Bronchial epithelial cell (primary cell): ENCODE measurements at regions not wholly inside any gene's neighbourhood (a gene's known extent, or its start where the extent isn't known, plus 50 kb on each side); places are given as distances from the start of the nearest gene placed in this dataset.

Source experiments
- DNase-seq: peaks from one replicate; pipeline ENCODE4 v3.0.0-alpha.2; 2010; ENCODE audit warnings: low read depth
- FAIRE-seq: peaks from 2 replicates; lab custom pipeline; 2011; peaks lifted over from hg19 to GRCh38; lab: Jason Lieb, UNC
- H3K27me3 ChIP-seq: 2 replicates; pipeline ENCODE4 v1.5.1; 2011; ENCODE audit warnings: low read length; ENCODE audit not compliant: control insufficient read depth, insufficient read depth
- H3K36me3 ChIP-seq: 2 replicates; pipeline ENCODE4 v1.5.1; 2011; ENCODE audit warnings: low read length; ENCODE audit not compliant: control insufficient read depth, insufficient read depth
- H3K4me3 ChIP-seq: 2 replicates; pipeline ENCODE4 v1.5.1; 2011; ENCODE audit warnings: mild to moderate bottlenecking, low read depth, low read length, control low read depth
- CTCF ChIP-seq: IDR thresholded peaks from 2 replicates; pipeline ENCODE4 v1.5.1; 2011; ENCODE audit warnings: mild to moderate bottlenecking, moderate library complexity, low read length, control low read depth, inconsistent platforms; ENCODE audit not compliant: insufficient read depth, severe bottlenecking

- H3K27me3 ChIP-seq, result no peaks in the 10 kb centered on the region
- no peak for DNase-seq
- no peaks in the 10 kb centered on the region for H3K36me3 ChIP-seq
- no peak overlapping the region for H3K4me3 ChIP-seq
- no peak for FAIRE-seq
- no peak for TF ChIP-seq CTCF
These were observed 983.1 kb downstream of the TLE4 start for GRCh38 chr9:80554856-80555255.

- FAIRE-seq (no peak), DNase-seq (no peak)
- Histone ChIP-seq H3K36me3 (no peaks in the 10 kb centered on the region), H3K27me3 (no peaks in the 10 kb centered on the region), H3K4me3 (no peak overlapping the region)
- TF ChIP-seq CTCF, result no peak
These were observed 982.5 kb downstream of the TLE4 start for GRCh38 chr9:80554301-80554700.

GRCh38 chr9:80552931-80553330 lies 981.2 kb downstream of the TLE4 start:
- H3K4me3 ChIP-seq, result no peak overlapping the region
- H3K36me3 ChIP-seq, result no peaks in the 10 kb centered on the region
- DNase-seq (peak; percentile 8), FAIRE-seq (no peak)
- no peaks in the 10 kb centered on the region for H3K27me3 ChIP-seq
- TF ChIP-seq CTCF, result no peak

- FAIRE-seq, result no peak
- TF ChIP-seq CTCF, result no peak
- H3K36me3 ChIP-seq, result no peaks in the 10 kb centered on the region
- no peak for DNase-seq
- H3K4me3 ChIP-seq, result no peak overlapping the region
- H3K27me3 ChIP-seq, result no peaks in the 10 kb centered on the region
These were observed 978.4 kb downstream of the TLE4 start for GRCh38 chr9:80550181-80550580.

GRCh38 chr9:80547613-80548012 lies 975.8 kb downstream of the TLE4 start:
- H3K36me3 ChIP-seq, result no peaks in the 10 kb centered on the region
- H3K27me3 ChIP-seq, result no peaks in the 10 kb centered on the region
- no peak for TF ChIP-seq CTCF
- no peak for FAIRE-seq
- no peak for DNase-seq
- H3K4me3 ChIP-seq, result no peak overlapping the region

- no peak for TF ChIP-seq CTCF
- H3K4me3 ChIP-seq, result no peak overlapping the region
- FAIRE-seq (no peak), DNase-seq (no peak)
- H3K27me3 ChIP-seq, result no peaks in the 10 kb centered on the region
- no peaks in the 10 kb centered on the region for H3K36me3 ChIP-seq
These were observed 968.6 kb downstream of the TLE4 start for GRCh38 chr9:80540387-80540786.
